ENCODE measurements at regions not wholly inside any gene's neighbourhood (a gene's known extent, or its start where the extent isn't known, plus 50 kb on each side); places are given as distances from the start of the nearest gene placed in this dataset.

GRCh38 chr3:77913524-77914174 lies 873.8 kb downstream of the ROBO2 start:
- Histone ChIP-seq H3K36me3 (ENCODE audit: control insufficient read depth in 2 of 2, extremely low read depth in 1 of 2, insufficient read depth in 2 of 2, low read length in 2 of 2) (no peaks in the 10 kb centered on the region), H3K4me3 (replicated peaks in 1 of 3; ENCODE audit: insufficient read depth in 1 of 3, low read depth in 1 of 3, low read length in 3 of 3) (no peak overlapping the region), H3K4me2 (ENCODE audit: insufficient read depth, low read length) (no peak overlapping the region), H3K79me2 (ENCODE audit: control insufficient read depth, insufficient read depth, low read length) (no peaks in the 10 kb centered on the region), H2AFZ (ENCODE audit: low read depth, low read length) (no peak overlapping the region), H3K9me3 (replicated peaks; ENCODE audit: control insufficient read depth, insufficient read depth, low read length) (no peaks in the 10 kb centered on the region), H3K9me1 (replicated peaks; ENCODE audit: control insufficient read depth, extremely low read depth, insufficient read depth, low read length) (no peaks in the 10 kb centered on the region), H3K27me3 (ENCODE audit: control insufficient read depth in 2 of 2, insufficient read depth in 2 of 2, low read length in 2 of 2) (no peaks in the 10 kb centered on the region), H3K9ac (replicated peaks; ENCODE audit: extremely low read depth, insufficient read depth, low read length) (no peak overlapping the region), H3K4me1 (ENCODE audit: control insufficient read depth, extremely low read depth, insufficient read depth, low read length) (no peaks in the 10 kb centered on the region), H4K20me1 (replicated peaks; ENCODE audit: control insufficient read depth, extremely low read depth, insufficient read depth, low read length) (no peaks in the 10 kb centered on the region), H3K27ac (ENCODE audit: insufficient read depth, low read depth, low read length) (no peak overlapping the region)
- ChIA-PET CTCF (no interaction called here), POLR2A (no interaction called here)
- dilution Hi-C loops (cut with MboI; ENCODE audit: extremely low pct_ligation_motif_present, low sequenced_read_pairs) (no loop called here), intact Hi-C loops (cut with micrococcal nuclease) (no loop called here)
- BruUV-seq (replicated peaks) = no TSS peak
- TF ChIP-seq CTCF (IDR thresholded peaks at IDR 0.05; ENCODE audit: extremely low read depth in 1 of 2, insufficient read depth in 1 of 2, low read depth in 1 of 2, low read length in 2 of 2) = no peak
- TF ChIP-seq MYC (IDR thresholded peaks at IDR 0.05; ENCODE audit: low read depth, low read length) = no peak
- TF ChIP-seq MAX (IDR thresholded peaks at IDR 0.05; ENCODE audit: insufficient read depth, insufficient read length) = no peak
- TF ChIP-seq GATA2 (IDR thresholded peaks at IDR 0.05; ENCODE audit: insufficient read depth, insufficient read length, low read depth, low read length) = no peak
- no peak for TF ChIP-seq FOS (IDR thresholded peaks at IDR 0.05; ENCODE audit: borderline replicate concordance, insufficient read depth, low read length)
- no peak for TF ChIP-seq JUN (IDR thresholded peaks at IDR 0.05; ENCODE audit: borderline replicate concordance, insufficient read depth, insufficient read length, low read depth)
- no peak for TF ChIP-seq POLR2A (IDR thresholded peaks at IDR 0.05; ENCODE audit: low read depth, low read length)
- no peak for TF ChIP-seq POLR2AphosphoS5 (IDR thresholded peaks at IDR 0.05; ENCODE audit: insufficient read depth, low read depth, low read length)
- TF ChIP-seq EZH2 (IDR thresholded peaks at IDR 0.05; ENCODE audit: borderline replicate concordance, low read depth, low read length, severe bottlenecking) = no peak
- FAIRE-seq (no peak), DNase-seq (ENCODE audit: low read depth, low spot score) (no peak)

Data from endothelial cell of umbilical vein (primary cell).